Colonic mucosa (tissue), 4 donors: ENCODE measurements at regions not wholly inside any gene's neighbourhood (a gene's known extent, or its start where the extent isn't known, plus 50 kb on each side); places are given as distances from the start of the nearest gene placed in this dataset.

Source experiments
- DNase-seq: peaks from one replicate; pipeline ENCODE4 v3.0.0-alpha.2; 2020
- H3K27ac ChIP-seq: fragments of 200-600 bp; one replicate; pipeline ENCODE4 v1.8.0; 2021
- H3K27me3 ChIP-seq: fragments of 200-600 bp; one replicate; pipeline ENCODE4 v1.8.0; 2021
- H3K36me3 ChIP-seq: fragments of 200-600 bp; one replicate; pipeline ENCODE4 v1.8.0; 2021
- H3K4me1 ChIP-seq: fragments of 200-600 bp; one replicate; pipeline ENCODE4 v1.8.0; 2021; ENCODE audit warnings: mild to moderate bottlenecking
- H3K4me3 ChIP-seq: fragments of 200-600 bp; one replicate; pipeline ENCODE4 v1.8.0; 2021
- H3K9ac ChIP-seq, 2 donors: one replicate each; pipeline ENCODE4 v1.7.0; 2013; ENCODE audit warnings: control low read depth in 2 of 2, low read depth in 2 of 2, low read length in 2 of 2
- H3K9me3 ChIP-seq: fragments of 200-600 bp; one replicate; pipeline ENCODE4 v1.8.0; 2021
- intact Hi-C: fragments of 100-400 bp; cut with DNase I; formaldehyde crosslinking; loops from one replicate; pipeline ENCODE4 v1.14.1; 2022
- TF ChIP-seq, protein P1 (sequence below): fragments of 200-600 bp; IDR thresholded peaks from one replicate; pipeline ENCODE4 v1.8.0; 2022; ENCODE audit warnings: antibody characterized with exemption, mild to moderate bottlenecking
- donor health status: healthy.
- donor health status: DM: no; HTN: no; CAD: no.
- donor health status: DM: no; HTN: no; CAD: no.

DNA sequence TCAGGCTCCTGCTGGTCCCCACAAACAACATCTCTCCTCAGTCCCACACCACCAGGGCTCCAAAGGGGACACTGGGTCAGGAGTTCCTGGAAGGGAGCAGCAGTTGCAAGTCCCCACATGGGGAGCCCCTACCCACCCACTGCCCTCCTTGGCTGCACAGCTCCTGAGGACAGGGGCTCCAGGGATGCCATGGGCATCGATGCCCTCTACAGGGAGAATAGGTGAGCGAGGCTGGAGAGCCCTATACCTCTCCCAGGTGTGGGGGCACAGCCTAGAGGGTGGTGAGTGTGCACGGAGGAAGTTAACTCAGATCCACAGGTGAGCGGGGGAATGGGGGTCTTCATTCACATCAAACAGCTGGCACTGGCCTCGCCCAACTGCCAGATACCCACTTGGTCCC lies 141.2 kb upstream of the LINGO1 start:
- Histone ChIP-seq H3K27ac (no peak overlapping the region), H3K4me3 (no peak overlapping the region), H3K27me3 (no peaks in the 10 kb centered on the region), H3K9ac (no peak overlapping the region), H3K4me1 (no peaks in the 10 kb centered on the region), H3K9me3 (no peaks in the 10 kb centered on the region), H3K36me3 (no peaks in the 10 kb centered on the region)
- intact Hi-C loops: no loop called here
- no peak for DNase-seq
- TF ChIP-seq, protein P1, sequence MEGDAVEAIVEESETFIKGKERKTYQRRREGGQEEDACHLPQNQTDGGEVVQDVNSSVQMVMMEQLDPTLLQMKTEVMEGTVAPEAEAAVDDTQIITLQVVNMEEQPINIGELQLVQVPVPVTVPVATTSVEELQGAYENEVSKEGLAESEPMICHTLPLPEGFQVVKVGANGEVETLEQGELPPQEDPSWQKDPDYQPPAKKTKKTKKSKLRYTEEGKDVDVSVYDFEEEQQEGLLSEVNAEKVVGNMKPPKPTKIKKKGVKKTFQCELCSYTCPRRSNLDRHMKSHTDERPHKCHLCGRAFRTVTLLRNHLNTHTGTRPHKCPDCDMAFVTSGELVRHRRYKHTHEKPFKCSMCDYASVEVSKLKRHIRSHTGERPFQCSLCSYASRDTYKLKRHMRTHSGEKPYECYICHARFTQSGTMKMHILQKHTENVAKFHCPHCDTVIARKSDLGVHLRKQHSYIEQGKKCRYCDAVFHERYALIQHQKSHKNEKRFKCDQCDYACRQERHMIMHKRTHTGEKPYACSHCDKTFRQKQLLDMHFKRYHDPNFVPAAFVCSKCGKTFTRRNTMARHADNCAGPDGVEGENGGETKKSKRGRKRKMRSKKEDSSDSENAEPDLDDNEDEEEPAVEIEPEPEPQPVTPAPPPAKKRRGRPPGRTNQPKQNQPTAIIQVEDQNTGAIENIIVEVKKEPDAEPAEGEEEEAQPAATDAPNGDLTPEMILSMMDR: no peak

DNA sequence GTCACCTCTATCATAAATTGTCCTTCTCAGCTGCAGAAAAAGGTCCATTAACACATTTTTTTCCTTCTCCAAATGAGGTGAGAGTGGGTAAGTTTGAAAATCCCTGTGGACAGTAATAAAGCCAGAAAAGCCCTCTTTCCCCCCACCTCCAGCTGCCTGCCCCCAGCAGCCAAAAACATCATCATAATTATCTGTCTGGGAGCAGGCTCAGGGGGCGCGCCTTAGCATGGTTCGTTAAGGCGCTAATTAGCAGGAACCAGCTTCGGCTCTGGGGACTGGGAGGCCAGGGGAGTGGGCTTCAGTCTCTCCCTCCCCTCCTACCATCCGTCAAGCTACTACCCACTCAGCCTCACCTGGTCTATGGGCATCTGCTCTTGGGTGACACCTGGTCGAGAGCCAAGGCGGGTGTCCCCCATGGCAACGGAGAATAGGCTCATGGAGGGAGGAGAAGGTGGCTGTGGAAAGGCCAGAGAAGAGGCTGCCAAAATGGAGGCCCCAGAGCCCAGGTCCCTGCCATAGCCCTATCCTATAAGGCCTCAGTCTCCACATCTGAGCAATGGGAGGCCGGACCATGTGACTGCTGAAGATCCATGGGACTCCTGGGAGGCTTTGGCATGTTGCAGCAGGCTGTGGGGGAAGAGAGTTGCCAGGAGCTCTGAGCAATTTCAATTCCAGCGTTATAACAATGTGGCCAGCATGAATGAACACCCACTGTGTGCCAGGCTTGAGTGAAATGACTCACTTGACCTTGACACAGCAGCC lies 140.1 kb upstream of the LINGO1 start:
- intact Hi-C loops: no loop called here

DNA sequence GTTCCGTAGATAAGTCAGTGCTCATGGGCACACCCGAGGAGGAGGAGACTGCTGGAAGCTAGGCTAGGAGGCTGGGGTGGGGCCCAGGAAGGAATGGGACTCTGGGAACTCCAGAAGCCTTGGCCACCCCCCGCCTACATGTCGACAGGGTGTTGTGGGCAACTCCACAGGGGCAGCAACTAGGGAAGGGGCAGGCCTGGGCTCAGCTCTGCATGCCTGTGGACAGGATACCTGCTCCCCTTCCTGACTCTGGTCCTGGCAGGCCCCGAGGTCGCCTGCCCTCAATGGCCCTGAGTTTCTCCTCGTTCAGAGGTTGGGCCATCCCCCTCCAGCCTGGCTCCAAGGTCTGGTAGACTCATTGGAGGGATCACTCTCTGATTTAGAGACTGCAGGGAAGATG lies 138.9 kb upstream of the LINGO1 start:
- Histone ChIP-seq H3K4me1 (no peaks in the 10 kb centered on the region), H3K4me3 (no peak overlapping the region), H3K9me3 (no peaks in the 10 kb centered on the region), H3K36me3 (no peaks in the 10 kb centered on the region), H3K27ac (no peak overlapping the region), H3K27me3 (no peaks in the 10 kb centered on the region), H3K9ac (no peak overlapping the region)
- TF ChIP-seq, protein P1: no peak
- no peak for DNase-seq
- intact Hi-C loops: no loop called here

More for the DNA sequence above, 140.1 kb upstream of the LINGO1 start:
- DNase-seq: no peak
- TF ChIP-seq, protein P1: no peak
- H3K27ac ChIP-seq: no peak overlapping the region
- H3K4me3 ChIP-seq: no peak overlapping the region
- no peaks in the 10 kb centered on the region for H3K36me3 ChIP-seq
- no peak overlapping the region for H3K9ac ChIP-seq
- H3K27me3 ChIP-seq: no peaks in the 10 kb centered on the region
- H3K9me3 ChIP-seq: no peaks in the 10 kb centered on the region
- no peaks in the 10 kb centered on the region for H3K4me1 ChIP-seq

DNA sequence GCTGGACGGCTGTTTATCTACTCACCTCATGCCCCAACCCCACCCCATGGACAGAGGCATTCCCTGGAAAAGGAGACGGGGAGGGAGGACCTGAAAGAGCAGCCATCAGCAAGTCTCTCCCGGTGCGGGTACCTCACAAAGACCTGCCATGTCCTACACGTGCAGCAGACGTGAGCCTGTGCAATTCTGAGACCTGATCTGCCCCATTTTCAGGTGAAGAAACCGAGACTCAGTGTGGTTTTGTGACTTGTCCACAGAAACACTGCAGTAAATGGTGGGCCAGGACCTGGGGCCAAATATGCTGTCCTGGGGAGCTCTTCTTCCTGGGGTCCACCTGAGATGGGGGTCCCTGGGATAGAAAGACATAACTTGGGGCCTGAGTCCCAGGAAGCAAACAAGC lies 137.0 kb upstream of the LINGO1 start:
- Histone ChIP-seq H3K9me3 (no peaks in the 10 kb centered on the region), H3K9ac (no peak overlapping the region), H3K4me1 (no peaks in the 10 kb centered on the region), H3K36me3 (no peaks in the 10 kb centered on the region), H3K4me3 (no peak overlapping the region), H3K27me3 (no peaks in the 10 kb centered on the region), H3K27ac (no peak overlapping the region)
- TF ChIP-seq, protein P1: no peak
- no peak for DNase-seq
- intact Hi-C loops: no loop called here

DNA sequence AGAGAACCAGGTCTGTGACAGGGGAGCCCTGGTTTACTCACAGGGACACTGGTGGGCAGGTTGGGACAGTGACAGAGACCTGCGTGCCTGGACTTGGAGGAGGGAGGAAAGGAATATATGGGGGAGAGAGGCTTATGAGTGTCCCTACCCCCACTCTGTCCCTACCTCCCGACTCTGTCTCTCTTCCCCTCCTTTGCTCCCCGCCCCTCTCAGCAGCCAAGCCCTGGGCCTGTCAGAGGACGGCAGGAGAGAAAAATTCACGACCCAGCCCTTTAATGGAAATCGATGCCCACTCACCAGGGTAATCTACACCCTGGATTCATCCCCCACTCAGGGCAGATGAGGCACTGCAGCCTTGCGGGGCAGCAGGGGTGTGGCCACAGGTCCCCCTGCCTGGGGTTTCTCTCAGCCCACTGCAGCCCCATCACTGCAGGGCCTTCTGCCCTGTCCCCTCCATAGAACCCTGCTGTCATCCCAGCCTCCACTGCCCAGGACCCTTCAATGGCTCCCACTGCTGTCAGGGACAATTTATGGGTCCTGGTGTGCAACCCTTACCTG lies 135.9 kb upstream of the LINGO1 start:
- Histone ChIP-seq H3K4me3 (no peak overlapping the region), H3K27ac (no peak overlapping the region), H3K9me3 (no peaks in the 10 kb centered on the region), H3K36me3 (no peaks in the 10 kb centered on the region), H3K4me1 (no peaks in the 10 kb centered on the region), H3K27me3 (no peaks in the 10 kb centered on the region), H3K9ac (no peak overlapping the region)
- TF ChIP-seq, protein P1: no peak
- intact Hi-C loops: no loop called here
- no peak for DNase-seq
